ENCODE measurements at regions not wholly inside any gene's neighbourhood (a gene's known extent, or its start where the extent isn't known, plus 50 kb on each side); places are given as distances from the start of the nearest gene placed in this dataset.
"Not testable (repeated sequence)": the region's sequence is repeated elsewhere in the genome, so short reads cannot be mapped to it uniquely, and the experiment has no call there.

- DNase-seq (ENCODE audit: low read depth): not testable (repeated sequence)
These were observed 128.6 kb downstream of the ACTR3 start for GRCh38 chr2:114018464-114018863.

DNA sequence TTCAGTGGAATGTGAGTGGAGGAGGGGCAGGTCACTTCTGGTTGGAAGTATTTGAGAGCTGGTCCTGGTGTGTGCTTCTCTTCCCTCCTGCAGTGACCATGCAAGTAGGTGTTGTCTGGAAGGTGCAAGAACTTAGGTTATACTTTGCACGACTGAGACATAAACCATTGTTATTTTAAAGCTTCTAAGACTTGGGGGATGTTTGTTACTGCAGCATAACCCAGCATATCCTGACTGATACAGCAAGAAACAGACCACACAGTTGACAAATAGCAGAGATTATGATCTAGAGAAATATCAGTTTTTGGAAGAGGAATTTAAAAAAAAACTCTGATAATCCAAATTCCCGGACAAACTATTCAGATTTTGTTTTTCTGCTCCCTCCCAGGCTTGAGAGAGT is 130.8 kb downstream of the ACTR3 start:
- no peak for DNase-seq (ENCODE audit: low read depth)

DNA sequence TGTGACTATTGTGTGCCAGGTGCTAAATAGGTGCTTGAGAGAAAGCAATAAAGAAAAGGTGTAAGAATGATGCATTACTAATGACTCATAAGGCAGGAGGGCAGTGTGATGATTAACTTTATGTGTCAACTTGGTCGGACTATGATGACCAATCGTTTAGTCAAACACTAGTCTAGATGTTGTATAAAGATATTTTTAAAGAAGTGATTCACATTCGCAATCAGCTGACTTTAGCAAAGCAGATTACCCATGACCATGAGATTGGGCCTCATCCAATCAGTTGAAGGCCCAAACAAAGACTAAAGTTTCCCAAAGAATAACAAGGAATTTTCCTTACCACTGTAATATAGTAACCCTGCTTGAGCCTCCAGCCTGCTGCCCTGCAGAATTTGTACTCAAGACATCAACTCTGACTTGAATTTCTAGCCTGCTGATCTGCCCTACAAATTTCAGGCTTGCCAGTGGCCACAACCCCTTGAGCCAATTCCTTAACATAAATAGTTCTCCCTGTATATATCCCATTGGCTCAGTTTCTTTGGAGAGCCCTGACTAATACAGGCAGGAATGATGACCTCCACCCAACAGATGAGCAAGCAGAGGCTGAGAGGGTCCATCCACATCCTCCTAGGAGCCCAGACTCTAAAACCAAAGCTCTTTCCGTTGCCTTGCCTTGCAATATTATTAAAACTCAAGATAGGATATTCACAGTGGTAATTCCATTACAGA is 132.6 kb downstream of the ACTR3 start:
- DNase-seq (ENCODE audit: low read depth): peak; percentile 40

DNA sequence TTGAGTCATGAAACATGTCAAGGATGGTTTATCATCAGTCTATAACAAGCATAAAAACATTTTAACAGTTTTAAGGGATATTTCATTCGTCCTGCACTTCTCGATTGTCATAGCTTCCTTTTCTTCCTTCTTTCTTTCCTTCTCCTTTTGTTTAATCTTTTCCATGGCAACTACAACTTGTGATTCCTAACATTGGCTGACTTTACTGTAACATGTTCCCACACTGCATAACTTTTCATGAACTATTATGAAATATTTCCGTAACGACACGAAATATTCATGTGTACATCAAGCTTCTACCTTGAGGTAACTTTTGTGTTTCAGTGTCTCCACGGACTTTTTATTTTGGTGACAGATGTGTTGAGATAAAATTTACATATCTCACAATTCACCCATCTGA is 134.4 kb downstream of the ACTR3 start:
- DNase-seq (ENCODE audit: low read depth): no peak

DNA sequence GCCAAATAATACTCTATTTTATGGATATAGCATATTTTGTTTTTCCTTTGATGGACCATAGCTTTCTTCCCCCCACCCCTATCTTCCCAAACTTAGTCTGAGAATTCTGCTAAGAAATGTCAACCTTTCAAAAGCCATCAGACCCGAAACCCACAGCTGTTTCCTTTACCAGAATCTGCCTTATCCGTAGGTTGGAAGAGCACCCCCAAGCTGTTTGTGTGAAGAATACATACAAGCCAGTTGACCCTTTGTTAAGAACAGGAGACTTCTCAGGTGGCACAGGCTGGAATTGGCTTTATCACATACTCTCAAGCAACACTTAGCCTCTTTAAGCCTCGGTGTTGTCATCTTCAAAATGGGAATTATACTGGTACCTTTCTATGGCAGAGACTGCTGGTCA is 135.1 kb downstream of the ACTR3 start:
- DNase-seq (ENCODE audit: low read depth): no peak

- DNase-seq (ENCODE audit: low read depth): no peak
These were observed 137.5 kb downstream of the ACTR3 start for GRCh38 chr2:114027437-114027836.

DNA sequence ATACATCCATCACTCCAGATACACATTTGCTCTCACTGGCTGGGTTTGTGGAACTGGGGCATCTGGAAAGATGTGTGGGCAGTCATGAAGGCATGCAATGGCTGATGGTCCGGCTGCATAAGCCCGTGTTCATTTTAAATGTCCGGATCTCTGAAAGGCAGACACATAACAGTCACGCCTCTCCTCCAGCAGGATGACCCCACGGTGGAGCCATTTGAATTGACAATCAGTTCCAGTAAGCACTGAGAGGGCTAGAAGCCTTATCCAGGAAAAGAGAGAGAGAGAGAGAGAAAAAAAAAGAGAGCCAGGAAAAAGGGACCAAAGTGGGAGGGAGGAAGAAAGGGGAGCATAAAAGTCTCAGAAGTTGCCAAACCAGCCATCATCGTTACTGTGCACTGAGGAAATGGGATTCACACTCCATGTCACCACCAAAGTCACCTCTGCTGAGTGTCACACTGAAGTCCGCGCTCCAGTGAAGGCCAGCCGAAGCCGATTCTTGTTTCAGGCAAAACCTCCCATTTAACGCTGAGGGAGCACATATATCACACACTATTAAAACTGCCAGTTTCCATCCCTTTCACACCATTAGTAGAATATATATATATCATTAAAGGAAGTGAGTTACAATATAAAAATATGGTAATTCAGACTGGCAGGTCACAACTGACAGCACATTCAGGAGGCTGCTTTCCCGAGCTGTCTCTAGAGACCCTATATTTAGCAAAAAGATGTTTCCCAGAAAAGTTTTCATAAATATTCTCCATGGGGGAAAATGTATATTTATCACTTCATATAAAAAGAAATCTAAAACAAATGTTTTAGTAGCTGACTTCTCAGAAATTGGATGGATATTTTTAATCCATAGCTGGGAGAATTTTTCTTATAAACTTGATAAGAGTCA is 142.0 kb downstream of the ACTR3 start:
- DNase-seq (ENCODE audit: low read depth): no peak

- DNase-seq (ENCODE audit: low read depth): no peak
These were observed 142.8 kb downstream of the ACTR3 start for GRCh38 chr2:114032705-114033104.

DNA sequence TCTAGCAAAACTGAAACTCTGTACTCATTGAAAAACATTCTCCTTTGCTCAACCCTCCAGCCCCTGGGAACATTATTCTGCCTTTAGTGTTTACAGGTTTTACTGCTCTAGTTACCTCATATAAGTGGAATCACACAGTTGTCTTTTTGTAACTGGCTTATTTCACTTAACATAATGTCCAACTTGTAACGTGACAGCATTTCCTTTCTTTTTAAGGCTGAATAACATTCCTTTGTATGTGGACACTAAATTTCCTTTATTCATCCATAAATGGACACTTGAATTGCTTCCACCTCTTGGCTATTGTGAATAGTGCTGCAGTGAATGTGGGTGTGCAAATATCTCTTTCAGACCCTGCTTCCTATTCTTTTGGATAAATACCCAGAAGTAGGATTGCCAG is 144.9 kb downstream of the ACTR3 start:
- DNase-seq (ENCODE audit: low read depth): no peak

GRCh38 chr2:114038710-114039109 is 148.8 kb downstream of the ACTR3 start:
- no peak for DNase-seq (ENCODE audit: low read depth)

DNA sequence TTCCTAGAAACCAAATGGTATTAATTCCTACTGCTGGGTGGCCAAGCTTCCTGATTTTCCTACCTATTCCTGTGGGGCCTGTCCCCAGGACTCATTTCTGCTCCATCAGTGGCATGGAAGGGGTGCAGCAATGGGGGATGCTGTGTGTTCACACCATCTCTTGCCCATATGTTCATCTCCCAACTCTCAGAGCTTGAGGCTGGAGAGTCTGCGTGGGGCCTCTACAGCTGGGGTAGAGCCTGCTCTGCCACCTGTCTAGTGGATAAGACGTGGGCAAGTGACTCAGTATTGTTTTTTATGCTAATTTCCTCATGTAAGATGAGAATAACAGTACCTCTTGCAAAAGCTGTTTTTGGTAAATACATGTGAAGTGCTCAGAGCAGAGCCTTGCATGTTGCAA is 149.8 kb downstream of the ACTR3 start:
- no peak for DNase-seq (ENCODE audit: low read depth)

DNA sequence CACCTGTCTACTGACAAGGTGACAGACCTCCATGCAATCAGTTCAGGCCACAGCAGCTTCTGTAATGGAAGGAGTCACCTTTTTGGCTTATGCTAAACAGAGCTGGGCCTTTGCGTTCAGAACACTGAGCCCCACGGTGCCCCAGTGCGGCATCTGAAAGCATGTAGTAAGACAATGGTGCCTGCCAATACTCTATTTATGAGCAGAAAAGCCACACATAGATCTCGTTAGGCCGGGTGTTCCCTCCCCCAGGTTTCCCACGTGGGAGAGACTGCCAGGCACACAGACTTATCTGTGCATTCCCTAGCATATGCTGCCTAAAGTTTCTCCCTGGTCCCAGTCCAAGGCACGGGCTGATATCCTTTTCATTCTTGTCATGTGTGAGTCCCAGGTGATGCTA is 150.9 kb downstream of the ACTR3 start:
- no peak for DNase-seq (ENCODE audit: low read depth)

DNA sequence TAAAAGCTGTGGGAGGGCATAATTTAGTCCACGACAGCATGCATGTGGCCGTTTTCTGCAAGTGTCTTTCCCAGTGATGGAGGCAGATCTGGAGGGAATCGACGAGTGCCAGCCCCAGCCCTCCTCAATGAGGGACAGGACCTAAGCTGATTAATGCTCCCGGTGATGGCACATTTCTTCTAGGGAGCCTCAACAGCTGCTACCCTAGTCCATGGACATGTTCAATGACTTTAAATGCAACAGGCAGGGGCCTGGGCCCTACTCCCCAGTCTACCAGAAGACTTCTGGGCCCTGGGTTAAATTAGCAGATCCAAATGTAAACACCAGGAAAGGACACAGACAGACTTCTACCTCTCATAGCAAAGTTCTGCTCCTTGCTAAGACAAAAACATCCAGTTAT is 155.1 kb downstream of the ACTR3 start:
- DNase-seq (ENCODE audit: low read depth): no peak

DNA sequence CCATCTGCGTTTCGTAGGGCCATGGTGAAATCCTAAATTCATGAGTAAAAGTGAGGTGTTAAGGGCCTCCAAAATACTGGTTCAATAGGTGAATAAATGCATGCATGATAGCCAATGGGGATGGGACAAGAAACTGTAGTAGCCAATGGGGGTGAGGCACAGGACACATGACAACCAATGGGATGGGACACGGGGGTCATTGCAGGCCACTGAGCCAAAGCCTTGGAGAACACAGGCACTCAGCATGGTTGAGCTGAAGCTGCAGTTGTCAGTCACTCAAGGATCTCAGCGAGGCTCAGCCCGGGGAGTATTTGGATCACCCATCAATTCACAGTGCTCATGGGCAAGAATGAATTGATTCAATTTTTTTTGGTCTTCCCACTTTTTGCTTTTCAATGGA is 156.5 kb downstream of the ACTR3 start:
- DNase-seq (ENCODE audit: low read depth): no peak

DNA sequence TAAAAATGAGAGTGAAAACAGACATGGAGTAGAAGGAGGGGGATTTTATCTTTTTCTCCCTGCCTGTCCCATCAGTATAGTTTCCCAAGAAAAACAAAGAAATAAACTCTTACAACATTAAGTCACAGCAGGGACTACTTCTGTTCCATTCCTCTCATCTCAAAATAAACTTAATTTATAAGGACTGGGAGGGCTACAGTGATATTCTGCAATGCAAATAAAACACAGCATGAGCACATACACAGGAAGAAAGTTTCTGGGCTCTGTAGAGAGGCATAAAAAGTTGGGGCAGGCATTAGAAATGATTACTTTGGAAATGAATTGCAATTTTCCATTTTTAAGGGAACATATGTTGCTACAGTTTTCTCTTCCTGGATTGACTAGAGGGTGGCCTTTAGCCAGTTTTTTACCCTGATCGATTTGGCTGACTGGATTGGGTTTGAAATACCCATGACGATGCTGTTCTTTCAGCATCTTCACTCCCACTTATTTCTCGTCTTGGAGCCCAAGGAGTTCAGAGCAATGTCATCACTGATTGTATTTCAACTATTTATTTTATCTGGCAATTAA is 157.1 kb downstream of the ACTR3 start:
- DNase-seq (ENCODE audit: low read depth): no peak

GRCh38 chr2:114049280-114049679 is 159.4 kb downstream of the ACTR3 start:
- DNase-seq (ENCODE audit: low read depth): no peak

- DNase-seq (ENCODE audit: low read depth): no peak
These were observed 159.9 kb downstream of the ACTR3 start for GRCh38 chr2:114049826-114050225.

DNA sequence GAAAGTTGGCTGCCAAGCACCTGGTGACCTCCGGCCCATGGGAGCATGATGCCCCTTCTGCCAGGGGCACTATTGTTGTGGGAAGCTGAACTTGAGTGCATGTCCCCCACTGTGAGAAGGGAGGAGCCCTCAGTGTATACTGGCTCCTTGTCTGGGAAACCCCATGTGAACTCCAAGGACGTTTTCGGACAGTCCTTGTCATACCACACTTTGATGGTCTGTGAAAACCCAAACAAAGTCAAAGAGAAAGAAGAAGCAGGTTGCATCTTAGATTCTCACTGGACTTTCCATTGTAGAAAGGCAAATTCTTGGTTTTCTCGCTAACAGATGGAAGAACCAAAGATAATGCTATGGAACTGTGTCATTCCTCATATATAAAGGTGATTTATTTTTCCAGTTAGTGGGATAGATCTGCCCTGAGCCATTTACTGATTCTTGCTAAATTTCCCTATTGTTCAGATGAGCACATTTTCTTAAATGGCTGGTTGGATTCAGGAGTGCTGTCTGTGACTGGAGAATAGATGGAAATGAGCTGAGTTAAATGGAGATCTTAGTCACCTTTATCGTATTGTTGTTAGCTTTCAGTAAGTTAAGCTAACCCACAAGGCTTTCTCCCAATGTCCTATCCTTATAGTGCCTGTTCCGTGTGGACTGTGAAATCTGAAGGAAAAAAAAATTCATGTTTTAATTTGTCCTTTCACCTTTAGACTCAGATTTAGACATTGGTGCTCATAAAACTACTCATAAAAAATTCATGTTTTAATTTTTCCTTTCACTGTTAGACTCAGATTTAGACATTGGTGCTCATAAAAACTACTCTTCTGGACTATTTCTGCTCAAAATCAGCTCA is 166.6 kb downstream of the ACTR3 start:
- no peak for DNase-seq (ENCODE audit: low read depth)

DNA sequence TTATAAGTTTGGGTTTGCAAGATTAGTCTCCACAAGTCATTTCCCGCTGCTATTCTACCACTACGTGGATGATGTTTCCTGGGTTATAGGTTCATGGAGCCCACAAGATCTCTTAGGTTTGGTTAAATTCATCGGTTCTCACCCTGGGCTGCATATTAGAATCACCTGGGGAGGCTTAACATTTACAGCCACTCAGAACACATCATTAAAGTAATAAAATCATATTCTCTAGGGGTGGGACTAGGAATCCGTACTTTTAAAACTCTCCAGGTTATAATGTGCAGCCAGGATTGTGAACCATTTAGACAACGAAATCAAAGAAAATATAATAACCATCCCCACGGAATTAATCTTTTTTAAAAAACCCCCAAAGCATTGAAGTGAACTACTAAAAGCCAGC is 167.7 kb downstream of the ACTR3 start:
- no peak for DNase-seq (ENCODE audit: low read depth)

DNA sequence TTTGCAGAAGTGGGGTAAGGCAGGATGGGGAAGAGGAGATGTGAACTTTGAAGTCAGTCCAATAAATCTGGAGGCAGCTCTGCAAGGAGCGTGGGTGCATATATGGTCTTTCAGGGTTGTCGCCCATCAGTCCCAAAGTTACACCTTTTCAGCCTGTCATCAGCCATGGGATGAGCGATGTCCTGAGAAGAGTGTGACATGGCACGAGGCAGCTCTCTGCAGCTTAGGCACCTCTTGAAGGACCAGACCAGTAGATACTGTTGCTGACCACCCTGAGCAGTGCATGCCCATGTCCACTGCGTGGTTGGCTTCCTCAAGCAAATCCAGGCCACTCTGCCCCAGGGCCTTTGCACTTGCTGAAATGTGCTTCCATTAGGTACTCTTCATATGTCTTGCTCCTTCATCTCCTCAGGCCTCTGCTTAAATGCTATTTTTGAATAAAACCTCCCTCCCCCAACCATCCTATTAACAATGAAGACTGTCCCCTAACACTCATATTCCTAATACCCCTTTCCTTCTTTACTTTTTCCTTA is 171.7 kb downstream of the ACTR3 start:
- DNase-seq (ENCODE audit: low read depth): no peak

GRCh38 chr2:114063346-114063745 is 173.5 kb downstream of the ACTR3 start:
- no peak for DNase-seq (ENCODE audit: low read depth)

- no peak for DNase-seq (ENCODE audit: low read depth)
These were observed 175.8 kb downstream of the ACTR3 start for GRCh38 chr2:114065731-114066130.
